ENCODE measurements at regions not wholly inside any gene's neighbourhood (a gene's known extent, or its start where the extent isn't known, plus 50 kb on each side); places are given as distances from the start of the nearest gene placed in this dataset.

- Histone ChIP-seq H3K9me3 (ENCODE audit: low read depth, low read length, poor library complexity, severe bottlenecking) (no peaks in the 10 kb centered on the region), H3K27ac (ENCODE audit: low read depth, low read length, poor library complexity, severe bottlenecking) (no peak overlapping the region), H3K36me3 (ENCODE audit: insufficient read depth, low read length, poor library complexity, severe bottlenecking) (no peaks in the 10 kb centered on the region), H3K4me1 (ENCODE audit: insufficient read depth, low read length, poor library complexity, severe bottlenecking) (peaks cover 6% of the 10 kb centered on the region), H3K4me3 (ENCODE audit: low read depth, low read length, poor library complexity, severe bottlenecking) (no peak overlapping the region), H3K27me3 (replicated peaks; ENCODE audit: insufficient read depth, low read depth, low read length, poor library complexity) (no peaks in the 10 kb centered on the region)
- intact Hi-C loops (cut with micrococcal nuclease; ENCODE audit: unreplicated experiment), result no loop called here
- no TSS peak for BruUV-seq (replicated peaks)
- no peak for DNase-seq (ENCODE audit: low spot score)
- ChIA-PET POLR2A (ENCODE audit: low non-redundant PET) (no interaction called here), CTCF (no interaction called here)
- TF ChIP-seq EZH2 (IDR thresholded peaks at IDR 0.05; ENCODE audit: borderline replicate concordance, low read depth, low read length, poor library complexity, severe bottlenecking), result no peak
- no peak for TF ChIP-seq CTCF (conservative IDR thresholded peaks at IDR 0.05; ENCODE audit: low read depth, low read length)
Observed at GRCh38 chr7:142438923-142439515, 181.2 kb upstream of the PRSS58 start.

- no TSS peak for BruUV-seq (replicated peaks)
- intact Hi-C loops (cut with micrococcal nuclease; ENCODE audit: unreplicated experiment), result no loop called here
- CTCF ChIA-PET, result no interaction called here
Observed at GRCh38 chr7:142438235-142438922, 180.5 kb upstream of the PRSS58 start.

GRCh38 chr7:142437741-142438140 is 179.9 kb upstream of the PRSS58 start:
- Histone ChIP-seq H3K9me3 (ENCODE audit: low read depth, low read length, poor library complexity, severe bottlenecking) (no peaks in the 10 kb centered on the region), H3K27ac (ENCODE audit: low read depth, low read length, poor library complexity, severe bottlenecking) (no peak overlapping the region), H3K27me3 (replicated peaks; ENCODE audit: insufficient read depth, low read depth, low read length, poor library complexity) (no peaks in the 10 kb centered on the region), H3K36me3 (ENCODE audit: insufficient read depth, low read length, poor library complexity, severe bottlenecking) (no peaks in the 10 kb centered on the region), H3K4me3 (ENCODE audit: low read depth, low read length, poor library complexity, severe bottlenecking) (no peak overlapping the region), H3K4me1 (ENCODE audit: insufficient read depth, low read length, poor library complexity, severe bottlenecking) (peaks cover 6% of the 10 kb centered on the region)
- BruUV-seq (replicated peaks), result no TSS peak
- ChIA-PET POLR2A (ENCODE audit: low non-redundant PET) (no interaction called here), CTCF (no interaction called here)
- no peak for DNase-seq (ENCODE audit: low spot score)
- intact Hi-C loops (cut with micrococcal nuclease; ENCODE audit: unreplicated experiment), result no loop called here
- TF ChIP-seq EZH2 (IDR thresholded peaks at IDR 0.05; ENCODE audit: borderline replicate concordance, low read depth, low read length, poor library complexity, severe bottlenecking) (no peak), CTCF (conservative IDR thresholded peaks at IDR 0.05; ENCODE audit: low read depth, low read length) (no peak)

More at GRCh38 chr7:142438235-142438922, 180.5 kb upstream of the PRSS58 start:
- Histone ChIP-seq H3K4me1 (ENCODE audit: insufficient read depth, low read length, poor library complexity, severe bottlenecking) (peaks cover 6% of the 10 kb centered on the region), H3K27ac (ENCODE audit: low read depth, low read length, poor library complexity, severe bottlenecking) (no peak overlapping the region), H3K4me3 (ENCODE audit: low read depth, low read length, poor library complexity, severe bottlenecking) (no peak overlapping the region), H3K27me3 (replicated peaks; ENCODE audit: insufficient read depth, low read depth, low read length, poor library complexity) (no peaks in the 10 kb centered on the region), H3K9me3 (ENCODE audit: low read depth, low read length, poor library complexity, severe bottlenecking) (no peaks in the 10 kb centered on the region), H3K36me3 (ENCODE audit: insufficient read depth, low read length, poor library complexity, severe bottlenecking) (no peaks in the 10 kb centered on the region)
- TF ChIP-seq CTCF (conservative IDR thresholded peaks at IDR 0.05; ENCODE audit: low read depth, low read length) (peak; percentile 85), EZH2 (IDR thresholded peaks at IDR 0.05; ENCODE audit: borderline replicate concordance, low read depth, low read length, poor library complexity, severe bottlenecking) (no peak)
- DNase-seq (ENCODE audit: low spot score), result peak; percentile 62
- POLR2A ChIA-PET (ENCODE audit: low non-redundant PET), result no interaction called here
